Naive thymus-derived CD4-positive, alpha-beta T cell (primary cell): ENCODE measurements at regions not wholly inside any gene's neighbourhood (a gene's known extent, or its start where the extent isn't known, plus 50 kb on each side); places are given as distances from the start of the nearest gene placed in this dataset.

Experiments
- ATAC-seq: fragments of 150-1000 bp; cut with Tn5 transposase; 2 replicates; pipeline ENCODE4 v1.10.0; 2021; ENCODE audit warnings: mild to moderate bottlenecking, moderate library complexity
- CTCF ChIA-PET: fragments of 350-600 bp; sonication (Branson Sonifier 250); formaldehyde crosslinking; loops from one replicate; lab custom pipeline; 2021; ENCODE audit warnings: antibody characterized with exemption; lab: Charles Lee
- POLR2A ChIA-PET: fragments of 350-600 bp; sonication (Branson Sonifier 250); formaldehyde crosslinking; loops from one replicate; lab custom pipeline; 2021; ENCODE audit warnings: antibody characterized with exemption, inconsistent platforms; lab: Charles Lee
- DNase-seq, 9 donors: peaks; one replicate each; pipeline versions ENCODE4 v3.0.0 to v3.0.0-alpha.2; 2020 to 2022; ENCODE audit warnings: mixed read lengths in 1 of 9
- H3K27ac ChIP-seq: one replicate; pipeline ENCODE4 v1.7.0; 2013; ENCODE audit warnings: mild to moderate bottlenecking, low read depth, low read length, moderate library complexity
- H3K27me3 ChIP-seq, 2 donors: one replicate each; pipeline ENCODE4 v1.7.0; 2013; ENCODE audit warnings: low read length in 2 of 2, mild to moderate bottlenecking in 2 of 2, moderate library complexity in 2 of 2; ENCODE audit not compliant: control insufficient read depth in 2 of 2, insufficient read depth in 2 of 2
- H3K36me3 ChIP-seq, 3 experiments: 1 replicate in 2 of 3; 2 replicates in 1 of 3; pipeline ENCODE4 v1.7.0; 2013; ENCODE audit warnings: low read length in 3 of 3, mild to moderate bottlenecking in 3 of 3, moderate library complexity in 1 of 3; ENCODE audit not compliant: insufficient read depth in 3 of 3, control insufficient read depth in 2 of 3
- H3K4me1 ChIP-seq, 2 donors: one replicate each; pipeline ENCODE4 v1.7.0; 2013; ENCODE audit warnings: low read length in 2 of 2, mild to moderate bottlenecking in 2 of 2, moderate library complexity in 1 of 2; ENCODE audit not compliant: control insufficient read depth in 2 of 2, insufficient read depth in 2 of 2
- H3K4me3 ChIP-seq: 2 replicates; pipeline ENCODE4 v1.7.0; 2013; ENCODE audit warnings: mild to moderate bottlenecking, low read length
- H3K9me3 ChIP-seq, 3 experiments: 1 replicate in 2 of 3; 2 replicates in 1 of 3; pipeline ENCODE4 v1.7.0; 2013; ENCODE audit warnings: low read length in 3 of 3; ENCODE audit not compliant: control insufficient read depth in 2 of 3
- H3K27ac Mint-ChIP-seq, 9 donors: one replicate each; pipeline ENCODE4 v1.8.0; 2020 to 2022; ENCODE audit warnings: mixed read lengths in 9 of 9, mild to moderate bottlenecking in 8 of 9, moderate library complexity in 5 of 9, inconsistent platforms in 2 of 9
- H3K27me3 Mint-ChIP-seq, 5 donors: one replicate each; pipeline ENCODE4 v1.8.0; 2021 to 2022; ENCODE audit warnings: mixed read lengths in 5 of 5, mild to moderate bottlenecking in 1 of 5
- H3K36me3 Mint-ChIP-seq, 5 donors: one replicate each; pipeline ENCODE4 v1.8.0; 2020 to 2022; ENCODE audit warnings: mixed read lengths in 5 of 5, mild to moderate bottlenecking in 3 of 5, inconsistent platforms in 1 of 5
- H3K4me1 Mint-ChIP-seq, 7 donors: one replicate each; pipeline ENCODE4 v1.8.0; 2020 to 2022; ENCODE audit warnings: mixed read lengths in 7 of 7, mild to moderate bottlenecking in 3 of 7, inconsistent platforms in 1 of 7
- H3K4me3 Mint-ChIP-seq, 10 donors: one replicate each; pipeline ENCODE4 v1.8.0; 2020 to 2022; ENCODE audit warnings: mild to moderate bottlenecking in 10 of 10, mixed read lengths in 10 of 10, moderate library complexity in 6 of 10, inconsistent platforms in 2 of 10
- H3K9me3 Mint-ChIP-seq, 11 donors: one replicate each; pipeline ENCODE4 v1.8.0; 2020 to 2022; ENCODE audit warnings: mixed read lengths in 11 of 11, mild to moderate bottlenecking in 4 of 11, inconsistent platforms in 1 of 11, moderate library complexity in 1 of 11
- intact Hi-C, 2 donors: fragments of 100-400 bp; cut with micrococcal nuclease; formaldehyde crosslinking; loops; one replicate each; pipeline ENCODE4 v1.15.1; 2023

DNA sequence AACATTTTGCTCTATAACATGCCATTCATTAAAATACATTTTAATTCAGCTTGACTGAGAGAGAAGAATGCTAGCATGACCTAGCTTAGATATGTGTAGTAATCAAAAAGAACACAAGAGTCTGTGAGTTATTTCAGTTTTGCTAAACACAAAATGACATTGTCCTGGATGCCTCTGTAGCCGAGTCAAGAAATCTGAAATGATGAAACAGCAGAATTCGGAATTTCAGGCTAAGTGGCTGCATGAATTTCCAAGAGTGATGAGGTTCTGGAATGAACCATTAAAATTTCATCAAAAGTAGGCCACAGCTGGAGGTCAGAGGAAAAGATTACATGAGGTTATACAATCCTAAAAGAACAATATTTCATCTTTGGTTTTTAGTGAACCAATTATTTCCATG, 79.1 kb upstream of the CXADR start:
- Histone ChIP-seq H3K27ac (no peak overlapping the region), H3K4me3 (no peak overlapping the region), H3K27me3 (no peaks in the 10 kb centered on the region), H3K4me1 (no peaks in the 10 kb centered on the region), H3K9me3 (no peaks in the 10 kb centered on the region), H3K36me3 (no peaks in the 10 kb centered on the region)
- Mint-ChIP-seq H3K9me3 (no peaks in the 10 kb centered on the region), H3K4me3 (no peak overlapping the region), H3K4me1 (no peaks in the 10 kb centered on the region), H3K27ac (no peak overlapping the region), H3K27me3 (peaks cover 0 to 15% (median 4%) of the 10 kb centered on the region in 5 donors), H3K36me3 (no peaks in the 10 kb centered on the region)
- ATAC-seq (no peak), DNase-seq (no peak)
- intact Hi-C loops, result no loop called here
- ChIA-PET POLR2A (no interaction called here), CTCF (no interaction called here)

DNA sequence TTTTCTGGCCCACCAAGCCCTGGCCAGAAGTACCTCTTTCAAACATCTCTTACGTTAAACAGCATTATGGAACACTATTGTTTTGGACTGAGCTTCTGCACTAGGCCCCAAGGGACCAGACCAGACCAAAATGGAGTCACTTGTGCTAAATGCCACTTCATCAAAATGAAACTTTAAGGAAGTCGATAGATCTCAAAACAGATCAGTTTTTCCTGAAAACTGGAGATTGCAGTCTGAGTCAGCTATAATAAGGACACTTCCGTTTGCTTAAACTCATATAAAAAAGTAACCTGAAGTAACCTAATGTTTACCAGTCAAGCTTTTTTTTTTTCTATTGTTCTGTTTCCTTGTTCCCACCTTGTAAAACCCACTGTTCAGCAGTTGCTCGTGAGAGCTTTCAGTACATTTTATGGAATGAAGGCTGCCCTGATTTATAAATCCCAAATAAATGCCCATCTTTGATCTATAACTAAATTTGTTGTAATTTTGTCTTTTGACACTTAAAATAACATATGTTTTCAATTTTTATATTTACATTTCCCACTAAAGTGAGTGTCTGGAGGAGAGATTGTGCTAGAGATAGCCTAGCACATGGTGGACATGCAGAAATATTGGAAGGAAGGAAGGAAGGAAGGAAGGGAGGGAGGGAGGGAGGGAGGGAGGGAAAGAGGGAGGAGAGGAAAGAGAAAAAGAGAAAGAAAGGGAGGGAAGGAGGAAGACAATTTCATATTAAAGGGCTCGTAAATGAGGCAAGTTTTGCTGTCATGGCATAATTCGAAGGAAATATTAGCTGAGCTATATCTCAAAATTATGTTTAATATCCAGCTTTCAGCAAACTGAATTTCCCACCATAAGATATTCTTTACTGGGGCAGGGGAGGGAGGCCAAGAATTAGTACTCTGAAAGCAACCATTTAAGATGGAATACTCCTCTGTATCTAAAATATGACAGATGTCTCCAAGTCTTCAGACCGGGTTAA, 77.0 kb upstream of the CXADR start:
- Histone ChIP-seq H3K27me3 (no peaks in the 10 kb centered on the region), H3K4me1 (no peaks in the 10 kb centered on the region), H3K9me3 (no peaks in the 10 kb centered on the region), H3K36me3 (no peaks in the 10 kb centered on the region), H3K27ac (no peak overlapping the region), H3K4me3 (no peak overlapping the region)
- H3K4me3 Mint-ChIP-seq, result no peak overlapping the region
- H3K27me3 Mint-ChIP-seq, result peaks cover 5 to 18% (median 13%) of the 10 kb centered on the region in 5 donors
- ChIA-PET POLR2A (no interaction called here), CTCF (no interaction called here)
- H3K36me3 Mint-ChIP-seq, result no peaks in the 10 kb centered on the region
- no peaks in the 10 kb centered on the region for H3K9me3 Mint-ChIP-seq
- intact Hi-C loops, result no loop called here
- no peak overlapping the region for H3K27ac Mint-ChIP-seq
- DNase-seq (no peak), ATAC-seq (no peak)
- H3K4me1 Mint-ChIP-seq, result no peaks in the 10 kb centered on the region

DNA sequence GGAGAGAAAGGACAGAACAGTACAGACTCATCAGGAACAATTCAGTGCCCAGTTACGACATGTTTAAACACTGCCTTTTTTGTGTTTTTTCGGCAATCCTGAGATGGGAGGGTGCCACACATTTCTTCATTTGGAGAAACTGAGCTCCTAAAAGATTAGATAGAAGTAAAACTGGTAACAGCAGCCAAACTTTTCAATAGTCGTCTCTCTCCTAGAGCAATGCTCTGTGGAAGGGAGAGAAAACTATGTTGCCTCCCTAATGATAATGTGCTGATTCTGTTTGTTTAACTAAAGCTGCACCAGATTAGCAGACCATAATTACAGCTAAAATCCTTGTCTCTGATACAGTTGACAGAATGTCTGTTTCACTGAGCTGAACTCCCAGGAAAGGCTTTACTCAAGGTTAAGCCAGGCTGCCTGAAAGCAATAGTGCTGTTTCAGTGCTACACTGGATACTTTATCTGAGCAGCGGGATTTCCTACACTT, 76.2 kb upstream of the CXADR start:
- Histone ChIP-seq H3K36me3 (no peaks in the 10 kb centered on the region), H3K27ac (no peak overlapping the region), H3K4me1 (no peaks in the 10 kb centered on the region), H3K9me3 (no peaks in the 10 kb centered on the region), H3K27me3 (no peaks in the 10 kb centered on the region), H3K4me3 (no peak overlapping the region)
- intact Hi-C loops, result no loop called here
- Mint-ChIP-seq H3K4me3 (no peak overlapping the region), H3K36me3 (no peaks in the 10 kb centered on the region), H3K27ac (no peak overlapping the region), H3K4me1 (no peaks in the 10 kb centered on the region), H3K9me3 (no peaks in the 10 kb centered on the region), H3K27me3 (peaks cover 5 to 17% (median 15%) of the 10 kb centered on the region in 5 donors)
- no peak for ATAC-seq
- CTCF ChIA-PET, result no interaction called here
- DNase-seq, result no peak
- POLR2A ChIA-PET, result no interaction called here

DNA sequence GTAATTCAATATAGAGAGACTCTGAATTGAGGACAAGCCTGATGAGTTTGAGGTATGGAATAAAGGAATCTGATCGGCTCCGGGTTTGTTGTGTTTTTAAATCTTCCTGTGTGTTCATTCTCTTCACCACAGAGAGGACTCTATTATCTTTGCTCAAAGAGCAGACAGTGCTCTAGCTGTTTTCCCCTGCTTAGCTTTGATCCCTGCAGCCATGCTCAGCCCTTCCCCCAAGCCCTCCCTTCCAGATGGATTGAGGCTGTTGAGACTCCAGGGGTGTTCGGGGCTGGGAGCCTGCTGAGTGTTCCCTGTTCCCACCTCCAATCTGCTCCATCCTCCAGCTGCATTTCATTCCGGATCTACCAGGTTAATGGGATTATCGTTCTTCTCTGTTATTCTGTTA, 74.2 kb upstream of the CXADR start:
- DNase-seq, result no peak
- H3K9me3 ChIP-seq, result no peaks in the 10 kb centered on the region
- H3K4me3 ChIP-seq, result no peak overlapping the region
- no peaks in the 10 kb centered on the region for H3K4me1 ChIP-seq
- H3K4me3 Mint-ChIP-seq, result no peak overlapping the region
- no peaks in the 10 kb centered on the region for H3K4me1 Mint-ChIP-seq
- intact Hi-C loops, result no loop called here
- H3K36me3 ChIP-seq, result no peaks in the 10 kb centered on the region
- ChIA-PET CTCF (no interaction called here), POLR2A (no interaction called here)
- H3K9me3 Mint-ChIP-seq, result no peaks in the 10 kb centered on the region
- H3K27me3 Mint-ChIP-seq, result peaks cover 5 to 19% (median 16%) of the 10 kb centered on the region in 5 donors
- H3K27ac ChIP-seq, result no peak overlapping the region
- no peaks in the 10 kb centered on the region for H3K36me3 Mint-ChIP-seq
- H3K27ac Mint-ChIP-seq, result no peak overlapping the region
- H3K27me3 ChIP-seq, result no peaks in the 10 kb centered on the region
- no peak for ATAC-seq

DNA sequence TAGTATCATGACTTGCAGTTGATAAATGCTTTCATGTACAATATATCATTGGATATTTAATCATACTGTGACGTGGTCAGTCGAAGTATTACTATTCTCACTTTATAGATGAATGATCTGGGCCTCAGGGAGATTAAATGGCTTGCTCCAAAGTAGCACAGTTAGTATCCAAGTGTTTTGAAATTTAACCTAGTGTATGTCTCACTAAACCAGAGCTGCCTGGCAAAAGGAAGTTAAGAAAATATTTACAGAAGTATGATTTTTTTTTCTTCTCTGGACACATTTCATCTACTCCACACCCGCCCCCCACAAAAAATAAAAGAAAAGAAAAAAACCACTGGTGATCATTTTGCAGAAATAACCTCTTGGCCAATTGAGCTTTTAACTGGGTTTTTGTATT, 71.9 kb upstream of the CXADR start:
- intact Hi-C loops, result no loop called here
- H3K4me1 Mint-ChIP-seq, result no peaks in the 10 kb centered on the region
- H3K27ac ChIP-seq, result no peak overlapping the region
- CTCF ChIA-PET, result no interaction called here
- no peak overlapping the region for H3K4me3 Mint-ChIP-seq
- H3K27ac Mint-ChIP-seq, result no peak overlapping the region
- H3K4me3 ChIP-seq, result no peak overlapping the region
- peaks cover 5 to 19% (median 16%) of the 10 kb centered on the region in 5 donors for H3K27me3 Mint-ChIP-seq
- H3K9me3 Mint-ChIP-seq, result no peaks in the 10 kb centered on the region
- ATAC-seq (no peak), DNase-seq (no peak)
- H3K36me3 ChIP-seq, result no peaks in the 10 kb centered on the region
- H3K27me3 ChIP-seq, result no peaks in the 10 kb centered on the region
- POLR2A ChIA-PET, result no interaction called here
- no peaks in the 10 kb centered on the region for H3K36me3 Mint-ChIP-seq
- H3K9me3 ChIP-seq, result no peaks in the 10 kb centered on the region
- no peaks in the 10 kb centered on the region for H3K4me1 ChIP-seq

DNA sequence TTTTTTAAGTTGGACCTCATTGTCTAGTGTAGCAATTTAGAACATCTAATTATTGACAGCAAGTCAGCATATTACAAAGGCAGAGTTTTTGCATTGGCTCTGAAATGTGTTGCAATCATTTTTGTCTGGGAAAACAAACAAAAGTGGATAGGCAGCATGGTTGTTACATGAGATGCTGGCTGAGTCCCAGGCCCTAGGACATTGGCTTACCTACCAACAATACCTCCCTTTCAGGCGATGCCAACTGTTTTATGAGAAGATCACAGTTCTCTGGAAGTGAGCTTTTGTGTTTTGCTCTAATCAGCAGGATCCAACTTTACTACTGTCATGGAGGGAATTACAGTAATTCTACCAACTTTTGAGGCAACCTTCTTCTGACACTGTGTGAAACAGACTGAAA, 71.5 kb upstream of the CXADR start:
- POLR2A ChIA-PET, result no interaction called here
- CTCF ChIA-PET, result no interaction called here
- intact Hi-C loops, result no loop called here

DNA sequence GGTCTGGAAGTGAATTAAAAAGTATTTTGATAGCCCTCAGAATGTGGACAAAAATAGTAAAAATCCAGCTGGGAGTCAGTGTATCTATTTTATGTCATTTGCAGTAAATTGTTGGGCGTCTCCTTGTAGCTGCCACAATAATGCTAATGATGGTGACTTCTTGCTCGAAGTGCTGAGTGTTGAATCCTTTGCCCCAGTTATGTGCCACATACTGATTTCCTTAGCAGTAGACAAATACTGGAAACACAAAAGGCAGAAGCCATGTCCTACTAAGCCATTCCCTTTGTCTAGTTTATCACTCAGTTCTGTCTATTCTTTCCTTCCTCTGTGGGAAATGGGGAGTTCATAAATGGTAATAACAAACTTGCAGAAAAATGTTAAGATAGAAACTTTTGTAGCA, 70.7 kb upstream of the CXADR start:
- intact Hi-C loops, result no loop called here
- Histone ChIP-seq H3K9me3 (no peaks in the 10 kb centered on the region), H3K36me3 (no peaks in the 10 kb centered on the region), H3K4me3 (no peak overlapping the region), H3K4me1 (no peaks in the 10 kb centered on the region), H3K27me3 (no peaks in the 10 kb centered on the region), H3K27ac (no peak overlapping the region)
- no peaks in the 10 kb centered on the region for H3K4me1 Mint-ChIP-seq
- ChIA-PET CTCF (no interaction called here), POLR2A (no interaction called here)
- no peak overlapping the region for H3K27ac Mint-ChIP-seq
- H3K36me3 Mint-ChIP-seq, result no peaks in the 10 kb centered on the region
- H3K27me3 Mint-ChIP-seq, result peaks cover 5 to 19% (median 10%) of the 10 kb centered on the region in 5 donors
- H3K9me3 Mint-ChIP-seq, result no peaks in the 10 kb centered on the region
- ATAC-seq (no peak), DNase-seq (no peak)
- H3K4me3 Mint-ChIP-seq, result no peak overlapping the region

More for the DNA sequence above, 71.5 kb upstream of the CXADR start:
- Histone ChIP-seq H3K4me3 (no peak overlapping the region), H3K27me3 (no peaks in the 10 kb centered on the region), H3K9me3 (no peaks in the 10 kb centered on the region), H3K4me1 (no peaks in the 10 kb centered on the region), H3K27ac (no peak overlapping the region), H3K36me3 (no peaks in the 10 kb centered on the region)
- no peak overlapping the region for H3K4me3 Mint-ChIP-seq
- no peaks in the 10 kb centered on the region for H3K36me3 Mint-ChIP-seq
- ATAC-seq, result no peak
- H3K27me3 Mint-ChIP-seq, result peaks cover 5 to 19% (median 13%) of the 10 kb centered on the region in 5 donors
- no peak overlapping the region for H3K27ac Mint-ChIP-seq
- no peaks in the 10 kb centered on the region for H3K9me3 Mint-ChIP-seq
- H3K4me1 Mint-ChIP-seq, result no peaks in the 10 kb centered on the region
- no peak for DNase-seq
